Jurkat, Clone E6-1 (cell line): ENCODE measurements at regions not wholly inside any gene's neighbourhood (a gene's known extent, or its start where the extent isn't known, plus 50 kb on each side); places are given as distances from the start of the nearest gene placed in this dataset.

Source experiments
- DNase-seq: peaks from one replicate; pipeline ENCODE4 v3.0.0-alpha.2; 2011; ENCODE audit warnings: low read depth, low spot score
- H3K4me3 ChIP-seq: 2 replicates; pipeline ENCODE4 v1.5.1; 2011; ENCODE audit warnings: mild to moderate bottlenecking, low read length, control low read depth, moderate library complexity

DNA sequence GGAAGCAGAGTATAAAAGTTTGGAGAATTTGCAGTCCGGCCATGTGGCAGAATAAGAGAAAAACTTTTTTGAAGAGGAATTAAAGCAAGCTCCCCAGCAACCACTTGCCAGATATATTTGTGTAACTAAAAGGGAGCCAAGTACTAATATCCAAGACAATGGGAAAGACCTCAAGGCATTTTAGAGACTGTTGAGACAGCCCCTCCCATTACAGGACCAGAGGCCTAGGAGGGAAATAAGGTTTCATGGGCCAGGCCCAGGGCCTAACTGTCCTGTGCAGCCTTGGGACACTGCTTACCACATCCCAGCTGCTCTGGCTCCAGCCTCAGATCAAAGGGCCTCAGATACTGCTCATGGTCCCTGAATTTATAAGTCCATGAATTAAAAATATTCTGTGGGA lies 659.4 kb downstream of the PCDH19 start:
- DNase-seq, result no peak
- no peak overlapping the region for H3K4me3 ChIP-seq

DNA sequence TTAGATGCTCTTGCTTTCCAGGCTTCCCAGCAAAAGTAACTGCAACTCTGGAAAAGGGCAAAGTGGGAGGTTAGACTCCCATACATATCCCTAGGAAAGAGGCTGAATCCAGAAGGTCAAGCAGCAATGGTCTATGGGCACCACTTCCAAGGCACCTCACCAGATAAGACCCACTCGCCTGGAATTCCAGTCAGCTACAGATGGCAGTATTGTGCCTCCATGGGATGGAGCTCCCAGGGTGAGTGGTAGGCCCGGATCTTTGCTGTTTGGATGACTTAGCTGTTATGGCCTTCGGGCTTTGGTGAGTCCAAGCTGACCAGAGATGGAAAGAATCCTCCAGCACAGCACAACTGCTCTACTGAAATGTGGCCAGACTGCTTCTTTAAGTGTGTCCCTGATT lies 688.0 kb downstream of the PCDH19 start:
- H3K4me3 ChIP-seq, result no peak overlapping the region
- DNase-seq, result no peak

DNA sequence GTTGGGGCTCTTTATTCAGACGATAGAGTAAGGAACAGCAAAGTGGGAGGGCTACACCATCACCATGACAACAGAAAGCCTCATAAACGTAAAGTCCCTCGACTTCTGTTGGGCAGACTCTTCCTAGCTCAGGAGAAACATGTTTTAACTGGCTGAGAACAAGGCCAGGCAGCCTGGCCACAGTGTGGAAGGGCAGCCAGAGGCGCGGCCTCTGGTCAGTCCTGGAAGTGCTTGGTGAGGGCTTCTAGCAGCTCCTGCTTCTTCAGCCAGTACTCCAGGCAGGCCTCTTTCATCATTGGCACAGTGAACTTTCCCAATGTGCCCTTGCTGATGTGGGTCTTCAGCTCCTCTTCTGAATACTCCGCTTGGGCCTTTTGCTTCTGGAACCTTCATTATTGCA lies 690.9 kb downstream of the PCDH19 start:
- H3K4me3 ChIP-seq, result no peak overlapping the region
- DNase-seq, result no peak

DNA sequence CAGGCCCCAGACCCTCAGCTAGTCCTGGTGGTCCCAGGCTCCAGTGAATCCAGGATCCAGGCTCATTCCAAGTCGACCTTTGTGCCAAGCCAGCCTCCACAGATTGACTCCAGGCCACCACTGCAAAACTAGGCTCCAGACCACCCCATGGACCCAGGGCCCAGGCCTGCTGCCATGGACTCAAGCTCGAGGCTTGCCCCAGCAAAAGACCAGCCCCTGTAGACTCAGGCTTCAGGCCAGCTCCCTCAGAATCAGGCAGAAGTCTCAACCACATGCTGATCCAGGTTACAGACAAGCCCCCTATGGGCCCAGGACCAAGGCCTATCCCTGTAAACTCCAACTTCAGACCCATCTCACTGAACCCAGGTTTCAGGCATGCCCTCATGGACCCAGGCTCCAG lies 692.4 kb downstream of the PCDH19 start:
- no peak for DNase-seq
- no peak overlapping the region for H3K4me3 ChIP-seq

DNA sequence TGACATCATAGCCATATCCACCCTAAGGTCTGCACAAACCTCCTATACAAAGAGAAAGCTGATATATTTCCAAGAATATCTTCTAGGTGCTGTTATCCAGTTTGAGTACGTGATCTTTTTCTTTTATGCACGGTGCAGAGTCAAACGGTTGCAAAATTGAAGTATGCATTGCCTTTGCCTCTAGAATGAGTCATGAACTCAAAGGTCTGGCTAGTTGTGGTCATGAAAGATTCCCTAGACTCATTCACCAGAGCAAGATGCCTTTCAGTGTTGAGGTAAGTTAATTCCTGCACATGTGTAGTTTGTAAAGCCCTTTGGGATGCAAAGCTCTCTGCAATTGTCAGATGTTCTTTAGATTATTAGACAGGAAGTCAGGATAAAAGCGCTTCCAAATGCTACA lies 704.4 kb downstream of the PCDH19 start:
- H3K4me3 ChIP-seq, result no peak overlapping the region
- DNase-seq, result no peak

DNA sequence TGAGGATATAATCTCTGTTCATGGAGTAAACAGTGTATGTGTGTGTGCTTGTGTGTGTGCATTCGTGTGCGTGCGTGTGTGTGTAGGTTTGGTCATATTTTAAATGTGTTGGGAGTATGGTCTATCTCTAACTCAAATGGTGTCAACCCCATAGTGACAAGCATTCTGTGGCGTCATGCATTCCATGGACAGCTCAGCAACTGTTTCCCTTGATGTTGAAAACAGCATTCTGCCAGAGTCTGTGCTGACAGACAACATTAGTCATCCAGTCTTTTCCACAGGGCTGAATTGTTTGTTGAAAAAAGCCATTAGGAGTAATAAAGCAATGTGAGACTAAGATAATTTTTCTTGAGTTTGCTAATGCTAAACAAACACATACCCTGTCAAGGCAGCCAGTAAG lies 706.6 kb downstream of the PCDH19 start:
- DNase-seq, result no peak
- H3K4me3 ChIP-seq, result no peak overlapping the region

DNA sequence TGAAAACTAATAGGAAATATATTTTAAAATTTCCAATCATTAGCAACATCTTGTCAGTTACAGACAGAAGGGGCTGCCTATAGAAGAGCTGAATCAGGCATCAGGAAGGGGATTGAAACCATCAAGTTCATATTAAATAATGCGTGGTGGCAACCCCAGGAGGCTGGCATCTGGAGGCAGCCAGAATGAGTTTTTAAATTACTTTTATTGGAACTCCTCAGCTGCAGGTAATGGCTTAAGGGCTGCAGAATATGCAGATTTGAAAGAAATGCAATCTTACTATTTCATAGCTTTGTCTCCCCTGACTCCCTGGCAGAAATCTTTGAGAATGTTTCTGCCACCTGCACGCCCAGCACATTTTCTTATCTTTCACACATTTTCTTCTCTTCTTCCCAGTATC lies 711.6 kb downstream of the PCDH19 start:
- H3K4me3 ChIP-seq, result no peak overlapping the region
- no peak for DNase-seq

DNA sequence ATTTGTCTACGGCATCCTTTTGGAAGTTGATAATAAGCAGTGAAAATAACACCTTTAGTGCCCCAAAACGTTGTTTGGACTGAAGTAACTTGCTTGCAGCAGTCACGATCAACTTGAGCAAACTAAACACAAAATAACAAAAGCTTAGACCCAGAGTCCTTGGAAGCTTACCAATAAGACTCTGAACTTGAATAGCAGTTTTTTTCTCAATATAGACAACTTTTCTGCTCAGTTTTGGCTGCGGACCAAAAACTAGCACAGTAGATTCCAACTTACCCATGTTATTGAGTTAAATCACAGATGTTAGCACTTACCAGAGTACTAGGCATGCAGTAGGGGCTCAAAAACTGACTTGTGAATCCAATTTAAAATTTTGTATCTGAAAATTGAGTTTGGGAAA lies 746.9 kb downstream of the PCDH19 start:
- DNase-seq, result no peak
- no peak overlapping the region for H3K4me3 ChIP-seq

DNA sequence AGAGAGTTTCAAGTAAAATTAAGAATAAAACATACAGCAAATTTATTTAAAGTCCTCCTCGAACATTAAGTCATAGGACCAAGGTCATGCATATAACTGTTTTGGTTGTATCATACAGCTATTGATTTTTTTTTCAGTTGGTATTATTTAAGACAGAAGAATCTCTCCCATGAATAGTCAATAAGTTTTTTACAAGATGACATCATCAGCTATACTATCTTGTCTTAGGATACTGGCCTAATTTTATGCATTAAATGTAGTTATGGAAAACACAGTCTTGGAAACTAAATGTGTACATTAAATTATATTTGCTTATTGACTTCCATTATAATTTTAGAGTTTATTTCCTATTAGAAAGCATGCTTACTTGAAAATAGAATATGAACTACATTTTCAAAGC lies 755.9 kb downstream of the PCDH19 start:
- no peak for DNase-seq
- no peak overlapping the region for H3K4me3 ChIP-seq

DNA sequence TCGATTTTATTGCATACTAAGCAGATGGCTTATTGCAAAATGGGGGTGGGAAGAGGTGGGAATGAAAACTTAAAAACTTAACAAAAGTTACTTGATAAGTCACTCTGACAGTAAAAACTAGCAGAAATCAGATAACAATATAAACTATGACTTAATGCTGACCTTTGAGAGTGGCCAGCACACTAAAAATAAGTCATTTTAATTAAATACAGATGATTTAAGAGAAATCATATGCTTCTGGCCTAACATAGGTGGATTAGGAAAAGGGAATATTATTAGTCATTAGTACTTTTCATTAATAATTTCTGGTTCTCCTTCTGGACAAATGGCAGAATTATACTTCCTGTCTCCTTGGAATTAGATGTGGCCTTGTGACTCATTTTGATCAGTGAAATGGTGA lies 756.7 kb downstream of the PCDH19 start:
- no peak for DNase-seq
- H3K4me3 ChIP-seq, result no peak overlapping the region

DNA sequence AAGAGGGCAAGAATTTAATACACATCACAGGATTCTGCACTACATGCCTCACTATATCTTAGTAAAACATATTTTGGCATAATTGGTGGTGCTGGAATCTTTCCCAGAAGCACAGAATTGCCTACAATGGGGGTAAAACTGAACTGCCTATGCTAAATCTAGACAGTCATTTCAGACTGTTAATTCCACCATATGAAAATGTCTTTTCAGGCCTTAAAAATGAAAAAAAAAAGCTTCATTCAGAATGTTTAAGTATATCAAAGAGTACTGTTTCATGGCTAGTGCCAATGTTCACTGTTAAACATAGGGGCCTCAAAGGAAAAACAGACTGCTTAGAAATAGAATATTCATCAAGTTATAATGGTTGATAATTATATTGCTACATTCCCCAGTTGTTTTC lies 797.0 kb downstream of the PCDH19 start:
- H3K4me3 ChIP-seq, result no peak overlapping the region
- DNase-seq, result no peak

DNA sequence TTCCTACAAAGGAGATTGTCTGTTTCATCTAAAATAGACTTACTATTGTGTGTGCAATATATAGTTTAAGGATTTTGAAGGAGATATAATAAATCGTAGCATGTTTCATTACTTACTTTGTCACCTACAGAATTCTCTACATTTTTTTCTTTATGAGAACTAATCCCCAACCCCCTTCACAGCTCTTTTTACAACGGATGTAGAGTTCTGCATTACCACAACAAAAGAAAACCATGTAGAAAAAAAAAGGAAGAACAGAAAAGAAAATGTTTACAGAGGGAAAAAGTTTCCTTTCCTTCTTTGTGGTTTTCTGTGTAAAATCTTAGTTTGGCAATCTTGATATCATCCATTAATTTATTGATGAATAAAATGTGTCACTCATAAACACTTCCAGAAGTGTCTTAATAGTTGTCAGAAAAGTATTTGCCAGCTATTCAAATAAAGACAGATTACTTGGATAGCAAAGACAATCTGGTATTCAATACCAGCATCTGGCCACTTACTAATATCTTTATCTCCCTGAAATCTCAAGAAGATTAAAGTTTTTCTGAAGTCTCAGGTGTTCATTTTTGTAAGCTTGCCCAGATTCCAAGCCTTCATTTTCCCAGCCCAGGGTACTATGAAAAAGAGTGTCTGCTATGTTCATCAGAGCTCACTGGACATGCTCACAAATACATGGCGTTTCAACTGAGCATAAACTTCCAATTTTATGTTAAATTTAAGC lies 806.8 kb downstream of the PCDH19 start:
- peak; percentile 74 for DNase-seq
- H3K4me3 ChIP-seq, result no peak overlapping the region

DNA sequence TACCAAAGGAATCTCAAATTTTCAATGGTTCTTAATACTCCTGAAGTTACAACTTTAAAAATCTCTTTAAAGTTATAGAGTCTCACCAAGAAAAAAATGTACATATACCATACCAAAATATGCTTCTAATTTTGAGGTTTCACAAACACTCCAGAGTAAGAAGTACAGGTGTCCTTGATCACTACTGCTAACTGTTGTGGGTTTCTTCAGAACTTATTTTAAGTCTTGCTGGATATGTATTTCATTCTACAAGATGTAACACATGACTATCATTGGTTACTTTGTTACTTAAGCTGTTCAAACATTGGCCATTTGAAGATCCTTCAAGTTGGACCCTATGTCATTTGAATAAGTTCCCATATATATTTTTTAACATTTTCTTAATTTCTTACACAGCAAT lies 808.0 kb downstream of the PCDH19 start:
- H3K4me3 ChIP-seq, result no peak overlapping the region
- peak; percentile 63 for DNase-seq

DNA sequence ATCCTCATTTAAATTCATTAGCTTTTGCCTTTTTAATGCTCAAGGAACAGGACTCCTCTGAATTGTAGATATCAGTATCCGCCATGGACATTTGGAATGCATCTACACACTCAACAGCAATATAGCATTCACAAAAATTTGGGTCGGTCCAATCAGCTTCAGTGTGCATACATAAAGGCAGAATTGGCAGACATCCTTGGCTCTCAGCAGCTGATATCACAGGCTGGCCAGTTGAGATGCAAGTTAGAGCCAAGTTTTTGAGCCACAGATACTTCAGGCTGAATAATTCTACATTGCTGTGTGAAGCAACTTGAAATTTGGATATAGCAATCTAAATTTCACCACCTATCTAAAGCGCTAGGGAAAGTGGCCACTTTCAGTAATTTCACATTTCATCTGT lies 821.1 kb downstream of the PCDH19 start:
- no peak overlapping the region for H3K4me3 ChIP-seq
- DNase-seq, result no peak

DNA sequence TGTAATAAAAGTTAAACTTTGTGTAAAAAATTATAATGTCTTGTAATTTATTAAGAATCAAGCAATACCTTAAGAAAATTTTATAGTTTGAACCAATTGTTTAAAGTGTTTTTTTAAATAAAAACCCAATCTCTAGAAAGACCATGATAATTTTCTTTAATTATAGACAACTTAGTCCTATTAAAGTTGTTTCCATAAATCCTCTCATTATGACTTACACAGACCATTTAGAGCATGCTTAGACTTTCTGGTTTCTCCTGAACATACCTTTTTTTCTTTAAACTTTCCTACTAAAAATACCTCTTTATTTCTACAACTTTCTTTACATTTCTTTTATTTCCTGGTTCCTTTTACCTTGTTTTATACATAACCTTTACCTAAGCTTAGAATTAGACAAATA lies 837.4 kb downstream of the PCDH19 start:
- DNase-seq, result no peak
- H3K4me3 ChIP-seq, result no peak overlapping the region

DNA sequence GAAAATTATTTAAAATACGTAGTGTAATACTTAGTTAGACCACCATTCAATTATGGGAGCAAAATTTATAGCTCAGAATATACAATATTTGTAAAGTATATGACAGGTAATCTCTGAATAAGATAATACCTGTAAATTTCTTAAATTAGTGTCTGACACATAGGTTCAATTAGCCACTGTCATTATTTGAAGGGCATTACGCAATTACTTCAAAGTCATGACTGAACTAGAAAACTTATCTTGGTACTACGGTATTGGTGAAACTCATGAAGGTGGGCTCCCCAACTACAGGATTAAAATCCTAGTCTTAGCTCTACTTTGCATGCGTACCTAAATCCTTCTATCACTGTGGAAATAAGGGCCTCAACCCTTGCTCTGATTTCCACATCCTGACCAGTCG lies 860.7 kb downstream of the PCDH19 start:
- no peak overlapping the region for H3K4me3 ChIP-seq
- DNase-seq, result no peak

DNA sequence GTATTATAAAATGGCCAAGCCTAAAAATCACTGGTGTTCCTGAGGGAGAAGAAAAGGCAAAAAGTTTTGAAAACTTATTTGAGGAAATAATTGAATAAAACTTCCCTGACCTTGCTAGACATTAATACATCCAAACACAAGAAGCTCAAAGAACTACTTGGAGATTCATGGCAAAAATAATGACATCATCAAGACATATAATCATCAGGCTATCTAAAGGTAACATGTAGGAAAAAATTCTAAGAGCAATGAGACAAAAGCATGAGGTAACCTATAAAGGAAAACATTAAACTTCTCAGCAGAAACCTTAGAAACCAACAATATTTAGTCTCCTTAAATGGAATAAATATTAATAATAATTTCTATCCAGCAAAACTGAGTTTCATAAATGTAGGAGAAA lies 887.6 kb downstream of the PCDH19 start:
- DNase-seq, result no peak
- H3K4me3 ChIP-seq, result no peak overlapping the region

DNA sequence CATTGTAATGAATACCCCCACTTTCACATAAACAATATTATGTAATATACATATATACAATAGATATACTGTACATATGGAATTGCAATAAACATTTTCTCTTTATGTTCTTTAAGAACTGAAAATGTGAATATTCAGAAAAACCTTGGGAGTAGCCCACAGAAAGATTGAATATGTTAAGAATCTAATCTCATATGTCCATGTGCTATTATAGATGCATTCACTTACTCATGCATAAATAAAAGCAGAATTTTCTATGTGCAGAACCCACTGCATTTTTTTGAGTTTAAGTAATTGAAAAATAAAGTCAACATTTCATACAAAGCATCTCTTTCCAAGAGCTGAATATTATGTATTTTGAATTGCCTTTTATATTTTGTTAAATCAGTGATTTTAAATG lies 902.3 kb downstream of the PCDH19 start:
- H3K4me3 ChIP-seq, result no peak overlapping the region
- no peak for DNase-seq

DNA sequence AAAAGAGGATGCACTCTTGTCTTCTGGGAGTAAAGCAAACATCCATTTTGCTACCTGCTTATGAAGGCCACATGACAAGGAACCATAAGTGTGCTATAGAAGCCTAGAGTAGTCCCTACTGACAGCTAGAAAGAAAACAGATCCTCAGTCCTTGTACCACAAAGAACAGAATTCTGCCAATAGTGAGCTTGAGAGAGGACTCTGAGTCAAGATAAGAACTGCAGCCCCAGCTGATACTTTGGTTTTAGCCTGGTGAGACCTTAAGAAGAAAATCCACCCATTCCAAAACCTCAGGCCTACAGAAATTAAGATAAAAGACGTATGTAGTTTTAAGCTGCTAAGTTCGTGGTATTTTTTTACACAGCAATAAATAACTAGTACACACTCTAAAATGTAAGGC lies 914.6 kb downstream of the PCDH19 start:
- DNase-seq, result no peak

DNA sequence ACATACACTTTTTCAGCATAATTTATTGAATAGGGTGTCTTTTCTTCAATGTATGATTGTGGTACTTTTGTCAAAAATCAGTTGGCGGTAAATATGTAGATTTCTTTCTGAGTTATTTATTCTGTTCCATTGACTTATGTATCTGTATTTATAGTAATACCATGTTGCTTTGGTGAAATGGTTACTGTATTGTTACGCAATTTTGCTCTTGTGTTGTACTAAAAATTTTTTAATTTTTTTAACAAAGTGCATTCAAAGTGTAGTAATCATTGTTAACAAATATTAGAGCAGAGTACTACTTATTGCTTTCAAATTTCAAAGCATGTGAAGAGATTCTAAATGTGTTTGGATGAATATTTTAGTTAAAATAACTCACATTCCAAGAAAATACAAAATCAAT lies 915.4 kb downstream of the PCDH19 start:
- H3K4me3 ChIP-seq, result no peak overlapping the region
- DNase-seq, result no peak

More for the DNA sequence above, 914.6 kb downstream of the PCDH19 start:
- H3K4me3 ChIP-seq, result no peak overlapping the region

DNA sequence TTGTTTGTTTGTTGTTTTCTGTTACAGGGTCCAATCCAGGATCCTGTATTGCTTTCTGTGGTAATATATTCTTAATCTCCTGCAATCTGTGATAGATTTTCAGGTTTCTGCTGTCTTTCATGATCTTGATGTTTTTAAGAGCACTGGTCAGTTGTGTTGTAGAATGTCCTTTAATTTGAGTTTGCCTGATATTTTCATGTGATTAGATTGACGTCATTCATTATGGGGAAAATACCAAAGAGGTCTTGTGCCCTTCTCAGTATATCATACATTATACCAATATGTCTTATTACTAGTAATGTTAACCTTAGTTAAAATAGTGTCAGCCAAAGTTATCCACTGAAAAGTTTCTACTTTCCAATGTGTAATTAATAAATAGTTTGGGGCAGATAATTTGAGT lies 929.3 kb downstream of the PCDH19 start:
- DNase-seq, result no peak
- H3K4me3 ChIP-seq, result no peak overlapping the region

DNA sequence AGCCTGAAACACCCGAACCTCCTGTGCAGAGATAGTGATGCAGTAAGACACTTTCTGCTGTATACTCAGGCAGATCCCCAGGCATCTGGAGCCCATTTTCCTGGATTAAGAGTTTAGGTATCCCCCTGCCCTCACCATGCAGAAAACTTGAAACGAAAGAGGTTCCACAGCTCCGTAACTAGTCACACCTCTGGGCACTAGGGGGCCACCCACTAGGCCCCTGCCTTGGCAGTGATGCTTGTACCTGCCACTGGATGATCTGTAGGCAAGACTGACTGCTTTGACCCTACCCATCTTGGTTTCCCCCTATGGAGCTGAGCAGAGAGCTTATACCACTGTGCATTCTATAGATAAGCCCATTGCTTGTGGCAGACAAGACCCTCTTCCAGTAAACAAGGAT lies 940.6 kb downstream of the PCDH19 start:
- no peak for DNase-seq
- H3K4me3 ChIP-seq, result no peak overlapping the region
